LoVo (cell line): ENCODE measurements at regions not wholly inside any gene's neighbourhood (a gene's known extent, or its start where the extent isn't known, plus 50 kb on each side); places are given as distances from the start of the nearest gene placed in this dataset.
"Not testable (repeated sequence)": the region's sequence is repeated elsewhere in the genome, so short reads cannot be mapped to it uniquely, and the experiment has no call there.

Source experiments
- DNase-seq: peaks from one replicate; pipeline ENCODE4 v3.0.0-alpha.2; 2016; ENCODE audit warnings: low spot score

DNA sequence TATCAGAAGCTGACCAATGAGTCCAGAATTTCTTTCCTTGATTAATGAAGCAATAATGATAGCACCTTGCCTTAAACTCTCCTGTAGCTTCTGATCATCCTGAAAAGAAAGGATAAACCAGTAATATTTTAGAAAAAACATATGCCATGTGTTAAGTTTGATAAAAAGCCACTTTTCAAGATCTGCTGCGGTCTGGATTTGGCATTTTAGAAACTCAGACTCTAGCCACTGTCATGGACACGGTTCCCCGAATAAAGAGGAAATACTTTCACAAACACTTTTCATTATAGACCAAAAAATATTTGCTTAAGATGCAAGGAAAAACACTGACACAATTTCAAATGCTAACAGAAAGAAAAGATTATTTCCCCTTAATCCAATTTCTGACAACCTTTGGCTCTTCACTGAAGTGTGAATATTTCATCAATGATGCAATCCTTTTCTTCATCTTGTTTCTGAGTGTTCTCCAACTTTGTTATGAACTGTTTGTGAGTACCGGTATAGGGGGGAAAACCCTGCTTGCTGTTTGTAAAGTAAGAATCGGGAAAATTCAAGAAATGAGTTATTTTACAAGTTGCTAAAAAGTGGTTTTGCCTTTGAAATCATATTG lies 329.5 kb downstream of the CRPPA start:
- no peak for DNase-seq

DNA sequence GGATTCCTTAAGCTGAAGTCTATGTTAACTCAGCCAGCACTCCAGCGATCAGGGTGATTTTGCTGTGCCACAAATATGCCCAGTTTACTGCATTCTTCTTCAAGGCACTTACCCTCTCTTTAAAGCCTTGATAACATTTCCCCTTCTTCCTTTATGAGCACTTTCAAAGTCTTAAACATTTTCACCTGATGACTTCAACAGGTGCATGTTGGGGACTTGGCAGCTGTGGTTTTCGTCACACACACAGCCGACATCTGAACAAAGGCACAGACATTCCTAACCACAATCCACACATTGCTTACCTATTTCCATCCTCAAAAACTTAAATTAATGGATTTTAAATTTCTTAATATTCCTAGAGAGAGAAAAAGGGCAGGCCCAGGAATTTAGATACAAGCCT lies 331.5 kb downstream of the CRPPA start:
- DNase-seq: no peak

DNA sequence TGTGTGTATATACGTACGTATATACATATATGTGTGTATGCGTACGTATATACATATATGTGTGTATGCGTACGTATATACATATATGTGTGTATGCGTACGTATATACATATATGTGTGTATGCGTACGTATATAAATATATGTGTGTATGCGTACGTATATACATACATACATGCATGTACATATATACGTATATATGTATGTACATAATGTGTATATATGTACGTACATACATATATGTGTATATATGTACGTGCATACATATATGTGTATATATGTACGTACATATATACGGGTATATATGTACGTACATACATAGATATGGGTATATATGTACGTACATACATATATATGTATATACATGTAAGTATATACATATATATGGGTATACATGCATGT lies 332.1 kb downstream of the CRPPA start:
- DNase-seq: no peak

DNA sequence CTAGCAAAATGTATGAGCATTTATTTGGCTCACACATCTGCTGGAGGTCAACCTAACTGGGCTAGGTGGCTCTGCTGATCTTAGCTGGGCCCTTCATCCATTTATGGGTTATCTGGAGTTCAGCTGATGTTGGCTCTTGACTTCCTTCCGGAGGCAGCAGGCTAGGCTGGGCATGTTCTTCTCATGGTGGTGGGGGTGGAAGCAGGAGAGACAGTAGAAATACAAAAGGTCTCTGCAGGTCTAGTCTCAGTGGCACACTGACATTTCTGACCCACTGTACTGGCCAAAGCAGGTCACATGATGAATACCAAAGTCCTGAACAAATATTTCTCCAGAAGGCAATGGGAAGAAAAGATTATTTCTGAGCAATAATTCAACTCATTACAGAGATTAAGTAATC lies 334.6 kb downstream of the CRPPA start:
- DNase-seq: no peak

DNA sequence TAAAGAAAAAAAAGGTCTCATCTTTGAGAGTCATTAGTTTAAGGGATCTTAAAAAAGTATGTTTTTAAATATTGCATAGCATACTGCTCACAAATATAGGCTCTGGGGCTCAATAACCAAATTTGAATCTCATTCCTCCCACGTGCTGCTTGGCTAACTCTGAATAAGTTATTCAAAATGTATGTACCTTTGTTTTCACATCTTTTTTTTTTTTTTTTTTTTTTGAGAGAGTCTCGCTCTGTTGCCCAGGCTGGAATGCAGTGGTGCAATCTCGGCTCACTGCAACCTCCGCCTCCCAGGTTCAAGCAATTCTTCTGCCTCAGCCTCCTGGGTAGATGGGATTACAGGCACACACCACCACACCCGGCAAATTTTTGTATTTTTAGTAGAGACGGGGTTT lies 335.6 kb downstream of the CRPPA start:
- DNase-seq: not testable (repeated sequence)

DNA sequence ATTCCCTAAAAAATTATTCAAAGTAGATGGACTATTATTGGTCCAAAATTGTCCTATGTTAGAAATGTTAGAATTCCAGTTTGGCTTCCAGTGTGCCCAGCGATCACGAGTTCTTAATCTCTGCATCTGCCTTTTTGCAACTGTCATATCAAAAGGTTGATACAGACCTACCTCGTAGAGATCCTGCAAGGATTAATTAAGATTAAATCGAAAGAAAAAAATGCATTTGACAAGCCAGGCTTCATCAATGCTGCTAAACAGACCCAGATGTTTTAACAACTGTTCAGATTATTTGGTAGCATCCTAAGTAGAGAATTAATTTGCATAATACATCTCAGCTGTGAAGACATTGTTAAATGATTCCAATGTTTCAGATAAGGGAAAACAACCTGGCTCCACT lies 336.5 kb downstream of the CRPPA start:
- no peak for DNase-seq

DNA sequence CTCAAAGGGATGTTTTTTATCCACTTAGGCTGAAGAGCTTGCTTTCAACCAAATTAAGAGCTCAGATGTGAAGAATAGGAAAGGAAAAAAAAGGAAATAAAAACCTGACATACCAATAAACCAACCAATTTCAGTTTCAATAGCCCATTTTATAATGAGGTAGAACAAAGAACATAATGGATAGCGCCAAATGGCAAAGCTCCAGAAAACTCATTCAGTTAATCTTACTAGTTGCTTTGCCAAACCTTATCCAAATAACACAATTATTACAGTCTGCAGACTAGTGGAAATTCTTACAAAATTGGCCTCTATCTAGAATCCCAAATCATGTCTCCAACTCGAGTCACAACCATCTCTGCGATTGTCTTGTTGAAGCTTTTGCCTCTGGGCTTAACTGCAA lies 337.0 kb downstream of the CRPPA start:
- peak; percentile 58 for DNase-seq

DNA sequence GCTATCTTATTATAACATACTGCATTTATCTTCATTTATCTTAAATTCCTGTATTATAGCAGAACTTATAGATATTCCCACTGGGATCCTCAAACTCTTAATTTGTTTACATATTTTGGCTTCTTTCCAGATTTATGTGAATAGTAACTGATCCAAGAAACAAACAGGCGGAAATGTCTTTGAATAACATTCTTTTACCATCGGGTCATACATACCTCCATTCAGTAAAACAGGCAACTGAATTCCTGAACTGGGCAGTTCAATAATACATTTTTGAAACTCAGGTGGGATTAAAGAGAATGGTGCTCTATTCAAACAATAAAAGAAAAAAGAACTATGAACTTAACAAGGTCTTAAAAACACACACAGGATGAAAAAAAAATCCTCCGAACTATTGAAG lies 337.4 kb downstream of the CRPPA start:
- DNase-seq: peak; percentile 86

DNA sequence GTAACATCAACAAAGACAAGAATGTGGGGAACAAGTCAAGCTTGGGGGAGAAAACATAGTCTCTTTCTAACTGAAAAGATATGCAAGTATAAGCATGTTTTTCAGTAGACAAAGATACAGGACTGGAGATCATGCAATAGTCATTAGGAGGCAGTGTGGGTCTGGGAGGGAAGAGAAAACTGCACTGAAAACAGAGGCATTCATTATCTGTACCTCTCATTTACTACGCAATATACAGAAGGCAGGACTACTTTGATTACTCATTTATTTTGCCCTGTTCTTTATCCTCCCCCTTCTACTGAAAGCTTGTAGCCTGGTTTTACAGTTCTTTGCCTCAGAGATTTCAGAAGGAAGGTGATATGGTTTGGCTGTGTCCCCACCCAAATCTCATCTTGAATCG lies 341.2 kb downstream of the CRPPA start:
- DNase-seq: no peak

DNA sequence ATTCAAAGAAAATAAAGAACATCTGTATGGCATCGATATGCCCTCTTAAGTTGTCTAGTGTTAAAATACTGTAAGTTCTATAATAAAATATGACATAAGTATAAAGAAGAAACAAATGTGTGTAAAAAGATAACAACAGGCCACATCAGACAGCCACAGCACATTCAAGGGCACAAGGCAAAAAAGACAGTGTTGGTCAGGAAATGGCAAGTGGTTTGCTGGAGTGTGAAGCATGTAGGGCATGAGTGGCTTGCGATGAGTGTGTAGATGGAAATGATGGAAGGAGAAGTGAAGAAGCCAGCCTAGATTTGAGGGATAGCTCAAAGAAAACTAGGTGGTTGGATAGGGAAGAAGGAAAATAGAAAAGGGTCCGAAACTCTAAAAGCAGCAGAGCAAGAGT lies 341.6 kb downstream of the CRPPA start:
- DNase-seq: no peak

DNA sequence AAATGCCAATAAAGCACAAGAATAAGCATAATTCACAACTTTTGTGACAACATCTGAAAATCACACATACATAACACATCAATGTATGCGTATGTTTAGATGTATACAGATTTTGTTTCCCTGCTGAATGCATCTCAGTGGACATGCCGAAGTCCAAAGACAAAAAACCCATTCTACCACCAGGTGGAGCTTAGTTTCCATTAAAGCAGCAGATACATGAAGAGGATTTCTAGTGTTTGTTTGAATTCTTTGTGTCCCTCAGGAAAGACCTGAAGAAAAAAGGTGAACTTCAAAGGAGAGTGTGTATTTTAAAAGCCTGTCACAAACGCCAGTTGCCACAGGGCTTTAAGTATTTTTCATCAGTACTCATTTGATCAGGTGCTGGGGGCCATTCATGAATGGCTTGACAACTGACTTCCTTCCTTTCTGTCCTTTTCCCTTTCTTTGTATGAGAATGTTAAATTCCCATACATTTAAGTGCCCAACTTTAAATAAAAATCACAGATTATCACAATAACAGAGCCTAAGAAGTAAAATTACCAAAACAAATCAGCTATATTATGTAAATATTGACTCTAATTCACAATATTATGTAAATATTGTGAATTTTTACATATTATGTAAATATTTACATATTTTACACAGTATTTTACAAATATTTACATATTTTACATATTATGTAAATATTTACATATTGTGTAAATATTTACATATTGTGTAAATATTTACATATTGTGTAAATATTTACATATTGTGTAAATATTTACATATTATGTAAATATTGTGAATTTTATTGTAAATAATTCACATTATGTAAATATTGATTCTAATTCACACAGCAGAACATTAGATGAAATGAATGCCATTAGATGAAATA lies 343.0 kb downstream of the CRPPA start:
- peak; percentile 81 for DNase-seq

DNA sequence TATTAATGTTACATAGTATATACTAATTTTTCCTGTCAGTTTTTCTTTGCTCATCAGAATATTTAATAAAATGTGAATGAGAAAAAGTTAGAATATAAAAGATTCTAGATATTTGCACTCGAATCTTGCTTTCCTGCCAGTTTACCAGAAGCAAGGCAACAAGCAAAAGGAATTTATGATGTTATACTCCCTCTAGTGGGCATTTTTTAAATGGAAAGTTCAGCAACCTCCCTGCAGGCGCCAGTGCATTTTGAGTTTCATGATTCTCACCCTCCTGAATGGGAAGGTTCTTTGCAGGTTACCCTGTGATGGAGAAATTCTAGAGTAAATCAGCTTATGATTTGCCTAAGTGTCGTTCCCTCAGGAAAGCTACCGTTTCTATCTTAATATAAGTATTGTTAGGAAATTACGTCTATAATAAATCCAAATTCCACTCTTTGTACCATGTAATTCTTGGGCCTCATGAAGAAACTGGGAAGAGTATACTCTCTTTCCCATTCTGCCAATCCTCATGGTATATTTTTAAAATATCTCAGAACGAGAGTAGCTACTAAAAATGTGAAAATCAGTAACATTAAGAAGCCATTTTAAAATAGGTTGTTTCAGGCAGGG lies 350.0 kb downstream of the CRPPA start:
- peak; percentile 76 for DNase-seq

DNA sequence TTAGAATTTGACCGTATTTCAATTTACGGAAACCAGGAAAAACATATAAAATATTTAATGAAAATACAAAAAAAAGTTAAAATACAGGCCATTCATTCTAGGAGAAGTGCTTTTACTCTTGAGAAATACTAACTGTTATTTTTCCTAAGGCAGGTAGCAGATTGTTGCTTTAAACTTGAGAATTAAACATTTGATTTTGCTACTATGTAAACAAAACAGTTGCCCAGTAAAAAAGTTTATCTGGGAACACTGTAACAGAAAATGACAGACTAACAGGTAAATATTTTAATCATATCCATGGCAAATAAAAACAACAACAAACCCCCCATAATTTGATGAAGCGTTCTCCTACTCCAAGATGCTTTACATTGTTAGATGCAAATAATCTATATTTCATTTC lies 350.5 kb downstream of the CRPPA start:
- no peak for DNase-seq

DNA sequence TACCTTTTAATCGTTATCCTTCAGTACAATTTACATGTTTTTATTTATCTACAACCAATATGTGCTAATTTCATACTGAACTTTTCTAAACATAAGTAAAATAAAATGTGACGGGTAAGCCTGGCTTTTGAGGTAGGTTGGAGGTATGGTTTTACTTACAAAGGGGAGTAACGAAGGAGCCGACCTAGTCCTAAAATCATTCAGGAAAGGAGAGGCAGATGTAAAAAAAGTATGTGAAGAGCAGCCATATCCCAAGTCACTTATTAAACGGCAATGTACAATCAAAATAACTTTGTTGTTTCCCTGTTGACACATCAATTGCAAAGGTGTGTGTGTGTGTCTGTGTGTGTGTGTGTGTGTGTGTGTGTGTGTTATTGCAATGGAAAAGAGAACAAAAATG lies 351.3 kb downstream of the CRPPA start:
- DNase-seq: no peak

DNA sequence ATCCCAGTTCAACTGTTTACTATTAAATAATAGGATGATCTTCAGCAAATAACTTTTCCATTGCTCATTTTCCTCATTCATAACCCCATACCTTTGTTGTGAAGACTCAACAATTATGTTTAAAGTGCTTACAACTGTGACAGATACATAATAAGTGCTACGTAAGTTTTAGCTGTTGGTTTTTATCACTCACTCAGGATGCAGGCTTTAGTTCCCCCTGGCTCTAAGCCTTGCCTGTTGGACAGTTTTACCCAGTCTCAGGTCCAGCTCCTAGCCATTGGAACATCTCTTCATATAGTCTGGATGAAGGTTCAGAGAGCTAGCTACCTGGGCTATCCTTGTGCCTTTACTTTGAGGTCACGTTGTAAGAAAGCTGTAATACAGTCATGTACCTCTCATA lies 353.2 kb downstream of the CRPPA start:
- DNase-seq: no peak

DNA sequence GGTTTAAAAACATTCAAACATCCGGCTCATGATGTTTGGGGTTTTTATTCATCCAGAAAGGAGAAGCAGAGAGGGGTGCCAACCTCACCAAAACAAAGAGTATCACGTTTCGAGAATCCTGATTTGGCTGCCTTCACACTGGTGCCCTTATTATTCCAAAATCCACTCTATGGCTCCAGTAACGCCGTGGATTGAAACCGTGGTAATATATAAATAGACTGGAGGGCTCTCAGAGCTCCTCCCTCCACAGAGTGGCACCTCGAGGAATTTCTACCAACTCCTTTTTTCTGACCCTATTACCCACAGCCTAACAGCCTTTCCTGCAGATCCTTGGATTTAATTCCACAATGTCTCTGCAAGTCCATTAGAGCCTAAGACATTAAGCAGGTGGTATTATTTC lies 353.6 kb downstream of the CRPPA start:
- DNase-seq: no peak

DNA sequence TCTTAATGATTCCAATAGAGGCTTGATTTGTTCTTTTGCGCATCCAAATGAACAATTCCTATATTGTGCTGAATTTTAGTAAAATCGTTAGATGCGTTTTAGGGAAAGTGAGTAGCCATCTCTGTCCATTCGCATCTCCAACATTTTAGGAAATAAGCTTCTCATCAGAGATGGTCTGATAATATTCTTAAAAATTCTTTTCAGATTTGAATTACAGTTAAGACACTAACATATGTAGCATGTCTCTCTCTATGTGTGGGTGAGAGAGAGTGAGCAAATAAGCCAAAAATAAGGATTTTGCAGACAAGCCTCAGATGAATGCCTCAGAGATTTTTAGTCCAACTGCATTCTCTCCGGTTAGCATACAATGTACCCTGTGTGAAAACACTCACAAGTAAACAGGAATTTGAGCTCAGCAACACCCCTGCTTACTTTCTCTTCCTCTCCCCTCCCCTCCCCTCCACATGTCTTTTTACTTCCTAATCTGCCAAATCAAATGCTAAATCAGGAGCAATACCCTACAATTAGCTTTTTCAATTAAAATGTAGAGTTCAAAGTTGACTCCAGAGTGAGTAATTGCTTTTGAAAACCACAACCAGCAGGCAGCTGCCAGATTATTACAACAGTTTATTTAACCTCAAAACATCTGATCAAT lies 354.4 kb downstream of the CRPPA start:
- no peak for DNase-seq

DNA sequence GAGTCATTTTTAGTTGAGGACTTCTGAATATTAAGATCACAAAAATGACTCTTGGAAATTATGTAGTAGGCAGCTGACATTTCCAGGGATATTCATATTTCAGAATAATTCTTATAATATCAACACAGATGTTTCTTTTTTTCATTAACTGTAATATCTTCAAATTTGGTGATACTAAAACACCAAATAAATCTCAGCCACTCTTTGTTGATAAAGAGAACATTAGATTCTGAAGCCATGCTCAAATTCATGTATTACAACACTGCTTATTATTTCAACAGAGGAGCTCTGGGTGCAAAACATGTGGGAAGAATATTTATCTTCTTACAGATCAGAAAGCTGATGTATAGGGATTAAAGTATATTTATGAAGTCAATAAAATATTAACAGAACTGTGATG lies 355.4 kb downstream of the CRPPA start:
- DNase-seq: no peak

DNA sequence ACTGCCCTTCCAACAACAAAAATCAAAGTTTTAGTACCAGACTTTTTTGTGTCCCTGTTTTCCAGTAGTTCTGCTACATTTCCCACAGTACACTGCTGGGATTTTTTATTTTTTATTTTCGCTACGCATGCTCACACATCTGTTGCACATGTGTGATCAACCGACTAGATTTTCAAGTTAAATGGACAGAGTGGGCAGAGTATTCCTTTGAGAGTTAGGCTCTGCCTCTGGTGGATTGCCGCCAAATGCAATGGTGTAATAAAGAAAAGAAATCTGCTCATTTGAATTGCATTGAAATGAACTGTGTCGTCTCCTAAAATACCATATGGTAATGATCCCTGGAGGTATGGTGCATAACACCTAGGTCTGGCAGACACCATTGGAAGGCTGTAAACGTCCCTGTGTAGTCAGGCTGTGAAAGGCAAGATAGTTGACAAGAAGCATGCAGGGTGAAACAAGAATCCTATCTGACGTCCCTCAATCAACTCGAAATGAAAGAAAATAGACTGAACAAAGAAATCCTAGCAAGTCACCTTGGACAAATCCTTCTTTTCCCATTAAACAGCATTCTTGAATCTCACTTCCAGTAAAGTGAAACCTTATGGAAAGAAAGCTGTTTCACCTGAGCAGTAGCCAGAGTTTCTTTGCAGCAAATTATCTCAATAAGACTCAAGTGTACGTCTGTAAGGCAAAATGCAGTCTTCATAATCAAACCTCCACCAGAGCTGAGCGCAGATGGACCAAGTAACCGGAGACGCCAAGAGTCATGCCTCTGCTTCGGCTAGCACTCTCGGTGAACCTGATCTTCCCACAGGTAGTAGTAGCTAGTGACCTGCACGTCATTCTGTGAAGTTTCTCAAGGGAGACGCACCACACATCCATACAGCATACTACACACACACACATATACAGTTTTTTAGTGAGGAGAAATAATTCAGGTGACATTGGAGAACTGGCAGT lies 357.3 kb downstream of the CRPPA start:
- DNase-seq: no peak

DNA sequence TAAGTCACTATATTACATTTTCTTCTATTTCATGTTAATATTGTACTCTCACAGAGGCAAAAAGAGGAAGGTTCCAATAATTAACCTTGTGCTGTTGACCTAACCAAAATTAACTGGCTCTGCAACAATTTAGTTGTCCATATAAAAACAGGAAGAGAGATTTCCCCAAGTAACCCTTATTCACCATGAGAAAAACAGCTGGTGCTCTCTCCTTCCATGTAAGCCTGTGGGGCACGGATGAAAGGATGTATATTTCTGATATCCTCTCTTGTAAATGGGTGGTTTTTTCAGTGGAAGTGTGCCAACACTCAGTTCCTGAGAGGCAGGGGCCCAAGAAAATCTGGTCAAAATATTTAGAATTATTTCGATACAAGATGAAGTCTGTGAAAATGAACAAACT lies 358.1 kb downstream of the CRPPA start:
- no peak for DNase-seq

DNA sequence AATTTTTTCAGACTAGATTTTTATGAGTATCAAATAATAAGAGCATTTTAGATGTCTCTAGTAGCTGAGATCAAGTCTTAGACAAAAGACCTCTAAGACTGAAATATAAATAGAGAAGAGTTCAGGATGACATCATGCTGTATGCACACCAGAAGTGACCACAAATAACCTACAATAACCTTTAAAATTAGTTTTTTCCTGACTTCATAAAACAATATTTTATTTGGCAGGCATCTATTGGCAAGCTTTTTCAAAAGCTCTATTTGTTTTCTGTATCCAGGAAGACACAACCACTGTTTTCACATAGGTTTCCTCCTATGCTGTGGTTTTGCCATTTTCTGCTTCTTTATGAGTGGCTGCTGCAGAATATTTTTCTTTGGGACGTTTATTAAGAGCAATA lies 359.1 kb downstream of the CRPPA start:
- DNase-seq: no peak

DNA sequence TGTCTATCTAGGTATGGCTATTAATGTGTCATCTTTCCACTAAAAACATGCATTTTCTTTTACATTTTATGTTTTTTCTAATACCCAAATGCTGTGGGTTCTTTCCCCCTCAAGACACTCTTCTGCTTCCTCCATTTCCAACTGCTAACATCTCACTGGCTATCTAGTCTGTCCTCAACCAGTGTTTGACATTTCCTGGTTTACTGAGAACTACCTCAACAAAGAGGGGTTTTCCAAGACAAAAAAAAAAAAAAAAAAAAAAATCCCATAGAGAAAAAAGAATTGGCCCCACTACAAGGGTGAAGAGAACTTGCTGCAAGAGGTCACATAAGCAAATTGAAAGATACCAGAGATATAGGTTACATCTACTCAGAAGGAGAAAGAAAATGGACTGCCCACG lies 359.7 kb downstream of the CRPPA start:
- DNase-seq: no peak
